K562 (cell line): ENCODE measurements at regions not wholly inside any gene's neighbourhood (a gene's known extent, or its start where the extent isn't known, plus 50 kb on each side); places are given as distances from the start of the nearest gene placed in this dataset.

Source experiments
- ATAC-seq: fragments of 200-7000 bp; cut with Tn5 transposase; 3 replicates; pipeline ENCODE4 v1.9.1; 2020; ENCODE audit warnings: moderate library complexity
- BruUV-seq: library from RNA; stranded (reverse); fragments of 400-500 nt; replicated peaks from 2 replicates; lab custom pipeline; 2021; lab: Mats Ljungman, UMichigan
- CTCF ChIA-PET: fragments of 300-600 bp; formaldehyde crosslinking; extraction: SDS; loops from one replicate; lab custom pipeline; 2021; ENCODE audit warnings: low intra/inter-chr PET ratio; lab: Yijun Ruan, JAX
- POLR2A ChIA-PET: fragments of 300-600, 350-650 bp; sonication (Branson Sonifier 250); formaldehyde crosslinking; extraction: SDS; loops from one replicate; lab custom pipeline; 2021; ENCODE audit warnings: antibody characterized with exemption, inconsistent platforms; lab: Yijun Ruan, JAX
- DNase-seq, 4 experiments: peaks; one replicate each; pipeline versions ENCODE4 v3.0.0 to v3.0.0-alpha.2; 2011 to 2018; ENCODE audit warnings: low spot score in 3 of 4, mixed read lengths in 3 of 4; ENCODE audit errors: extremely low read depth in 1 of 4
- FAIRE-seq: peaks from 2 replicates; lab custom pipeline; 2011; peaks lifted over from hg19 to GRCh38; lab: Jason Lieb, UNC
- H2AFZ ChIP-seq: 2 replicates; pipeline ENCODE4 v1.6.0; 2011; ENCODE audit warnings: low read depth, low read length, control low read depth, inconsistent platforms
- H3K27ac ChIP-seq: fragments of 200-600 bp; 3 replicates; pipeline ENCODE4 v1.8.0; 2011; ENCODE audit warnings: low read depth, mild to moderate bottlenecking, control low read depth, inconsistent platforms, low read length, moderate library complexity, mixed read lengths; ENCODE audit errors: extremely low read depth
- H3K27me3 ChIP-seq, 2 experiments: fragments of 300-600 bp in 1 of 2; 2 replicates in 1 of 2; 3 replicates in 1 of 2; pipeline versions ENCODE4 v1.6.0 to v1.8.0; 2011; ENCODE audit warnings: inconsistent platforms in 2 of 2, low read length in 2 of 2, mild to moderate bottlenecking in 1 of 2, mixed read lengths in 1 of 2, moderate library complexity in 1 of 2; ENCODE audit not compliant: control insufficient read depth in 2 of 2, insufficient read depth in 2 of 2
- H3K36me3 ChIP-seq: fragments of 300-600 bp; 3 replicates; pipeline ENCODE4 v1.8.0; 2011; ENCODE audit warnings: mild to moderate bottlenecking, low read length, inconsistent platforms; ENCODE audit not compliant: control insufficient read depth, insufficient read depth
- H3K4me1 ChIP-seq, 2 experiments: fragments of 200-600 bp in 1 of 2; replicated peaks in 1 of 2; 2 replicates in 1 of 2; 3 replicates in 1 of 2; pipeline versions ENCODE4 v1.5.1 to v1.8.0; 2011; ENCODE audit warnings: inconsistent platforms in 2 of 2, low read length in 2 of 2, mild to moderate bottlenecking in 1 of 2, mixed read lengths in 1 of 2, moderate library complexity in 1 of 2; ENCODE audit not compliant: control insufficient read depth in 2 of 2, insufficient read depth in 2 of 2
- H3K4me2 ChIP-seq: 2 replicates; pipeline ENCODE4 v1.6.1; 2011; ENCODE audit warnings: low read length, control low read depth, inconsistent platforms, mixed read lengths; ENCODE audit not compliant: insufficient read depth
- H3K4me3 ChIP-seq: fragments of 200-600 bp; sonication (generic), shearing (Covaris generic); 2 replicates; pipeline ENCODE4 v1.5.1; 2016; ENCODE audit warnings: control low read depth, inconsistent platforms
- H3K79me2 ChIP-seq: fragments of 200-600 bp; 3 replicates; pipeline ENCODE4 v1.8.0; 2011; ENCODE audit warnings: low read length, inconsistent platforms; ENCODE audit not compliant: control insufficient read depth, insufficient read depth
- H3K9ac ChIP-seq, 2 experiments: 2 replicates each; pipeline versions ENCODE4 v1.6.0 to v1.6.1; 2011; ENCODE audit warnings: low read depth in 2 of 2, low read length in 2 of 2, control low read depth in 1 of 2, inconsistent platforms in 1 of 2, mild to moderate bottlenecking in 1 of 2, mixed read lengths in 1 of 2; ENCODE audit not compliant: insufficient read depth in 1 of 2
- H3K9me1 ChIP-seq: one replicate; pipeline ENCODE4 v1.6.0; 2011; ENCODE audit warnings: inconsistent platforms, mild to moderate bottlenecking, low read length, moderate library complexity; ENCODE audit not compliant: control insufficient read depth, insufficient read depth
- H3K9me3 ChIP-seq: replicated peaks from 2 replicates; pipeline ENCODE4 v1.5.1; 2011; ENCODE audit warnings: low read depth, low read length, inconsistent platforms; ENCODE audit not compliant: control insufficient read depth, insufficient read depth
- H4K20me1 ChIP-seq: replicated peaks from 2 replicates; pipeline ENCODE4 v1.6.1; 2011; ENCODE audit warnings: low read length, inconsistent platforms, mixed read lengths; ENCODE audit not compliant: control insufficient read depth, insufficient read depth
- CBFB ChIP-seq: sonication (generic); formaldehyde crosslinking; IDR thresholded peaks from 2 replicates; pipeline ENCODE4 v1.4.0; 2020; ENCODE audit warnings: mild to moderate bottlenecking, missing genetic modification reagents
- ELF4 ChIP-seq: fragments of 450-650 bp; formaldehyde crosslinking; IDR thresholded peaks from 2 replicates; pipeline ENCODE4 v1.4.0; 2022; ENCODE audit warnings: missing genetic modification characterization
- GTF2A2 ChIP-seq: IDR thresholded peaks from 2 replicates; pipeline ENCODE4 v1.6.1; 2016; ENCODE audit warnings: mild to moderate bottlenecking, missing genetic modification characterization, missing compliant biosample characterization
- IFI16 ChIP-seq: fragments of 250-450 bp; sonication (Bioruptor Pico); IDR thresholded peaks from 2 replicates; pipeline ENCODE4 v2.1.2; 2022; ENCODE audit warnings: mild to moderate bottlenecking, inconsistent platforms
- NR2C1 ChIP-seq, 2 experiments: fragments of 450-650 bp; IDR thresholded peaks; 2 replicates each; pipeline ENCODE4 v1.6.1; 2017; ENCODE audit warnings: mild to moderate bottlenecking in 2 of 2, antibody characterized with exemption in 1 of 2, inconsistent platforms in 1 of 2, missing compliant biosample characterization in 1 of 2, missing genetic modification characterization in 1 of 2
- PCBP2 ChIP-seq: fragments of 200-400 bp; formaldehyde crosslinking; IDR thresholded peaks from 2 replicates; pipeline ENCODE4 v1.6.1; 2018; ENCODE audit warnings: low read length, low read depth, mild to moderate bottlenecking, moderate library complexity; ENCODE audit not compliant: poor library complexity, severe bottlenecking
- PTTG1 ChIP-seq: fragments of 450-650 bp; IDR thresholded peaks from 2 replicates; pipeline ENCODE4 v1.6.1; 2016; ENCODE audit warnings: low read depth, mild to moderate bottlenecking, missing genetic modification characterization, missing compliant biosample characterization
- SP1 ChIP-seq: sonication (generic); formaldehyde crosslinking; IDR thresholded peaks from 2 replicates; pipeline ENCODE4 v1.8.1; 2022; ENCODE audit warnings: mild to moderate bottlenecking, missing genetic modification reagents
- WGBS: fragments of 100-300 bp; shearing (Covaris generic); methylation state at CpG from one replicate; pipeline ENCODE4 v1.1.6; 2016; ENCODE audit warnings: low coverage, mixed read lengths; ENCODE audit not compliant: insufficient coverage; ENCODE audit errors: missing lambda C conversion rate; 5-methylcytosine and 5-hydroxymethylcytosine counted together
- in situ Hi-C: fragments of 300-500 bp; cut with MboI; formaldehyde crosslinking; loops from 4 replicates; pipeline ENCODE4 v1.15.0; 2018; ENCODE audit warnings: inconsistent platforms, mixed read lengths
- intact Hi-C: fragments of 100-400 bp; cut with micrococcal nuclease; formaldehyde crosslinking; loops from 2 replicates; pipeline ENCODE4 v1.14.2; 2022

DNA sequence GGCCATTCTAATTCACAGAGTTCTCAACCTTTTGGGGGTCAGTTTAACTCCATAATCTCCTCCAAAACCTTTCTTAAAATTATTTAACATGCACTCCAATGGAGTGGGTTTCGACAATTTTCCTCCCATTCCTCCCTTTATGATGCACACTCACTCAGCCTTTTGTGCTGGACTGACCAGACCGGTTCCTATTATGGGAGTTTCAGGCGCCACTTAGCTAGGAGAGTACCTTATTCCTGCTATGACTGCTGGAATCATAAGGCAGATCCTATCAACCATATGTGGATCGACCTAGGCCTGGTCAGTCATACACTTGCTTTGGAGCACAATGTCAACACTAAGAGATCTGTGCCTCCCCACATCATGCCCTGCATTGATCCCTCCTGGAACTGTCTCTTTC, 63.9 kb upstream of the MOCS1 start:
- in situ Hi-C loops (no loop called here), intact Hi-C loops (loop anchor here (10.0 kb wide), 1 partner anchor 167 kb away; no protein-coding TSS in a partner anchor)
- POLR2A ChIA-PET: no interaction called here
- H3K27ac ChIP-seq: peak overlapping the region; percentile 86; the same call in 2 of the 3 replicates
- H3K9ac ChIP-seq: no peak overlapping the region
- 13% methylated on average over 4 of the region's 4 CpGs for WGBS
- H4K20me1 ChIP-seq: no peaks in the 10 kb centered on the region
- H3K9me3 ChIP-seq: peaks cover 48% of the 10 kb centered on the region
- H3K4me3 ChIP-seq: no peak overlapping the region
- H2AFZ ChIP-seq: peak overlapping the region; percentile 18
- FAIRE-seq (no peak), ATAC-seq (no peak), DNase-seq (no peak)
- H3K9me1 ChIP-seq: no peaks in the 10 kb centered on the region
- BruUV-seq: no TSS peak
- no peaks in the 10 kb centered on the region for H3K36me3 ChIP-seq
- H3K4me2 ChIP-seq: no peak overlapping the region
- CTCF ChIA-PET: no interaction called here
- TF ChIP-seq PTTG1 (tag): peak; percentile 31
- peak; percentile 24; the same call in 1 of the 2 replicates for TF ChIP-seq ELF4 (CRISPR knock-in tag)
- no peak for TF ChIP-seq NR2C1 (IDR thresholded peaks at IDR 0.05)
- peak; percentile 20; the same call in 1 of the 2 replicates for TF ChIP-seq NR2C1 (tag; IDR thresholded peaks at IDR 0.05)
- TF ChIP-seq SP1 (CRISPR knock-in tag): no peak
- H3K27me3 ChIP-seq: no peaks in the 10 kb centered on the region
- H3K79me2 ChIP-seq: no peaks in the 10 kb centered on the region
- peaks cover 10 to 36% of the 10 kb centered on the region in 2 experiments; a peak in 4 of 5 replicates for H3K4me1 ChIP-seq

GRCh38 chr6:39997101-39997635, 62.9 kb upstream of the MOCS1 start:
- FAIRE-seq: no peak
- peaks cover 55% of the 10 kb centered on the region for H3K9me3 ChIP-seq

More at GRCh38 chr6:39997101-39997635, 62.9 kb upstream of the MOCS1 start:
- H4K20me1 ChIP-seq: no peaks in the 10 kb centered on the region
- no peaks in the 10 kb centered on the region for H3K9me1 ChIP-seq
- H3K27me3 ChIP-seq: no peaks in the 10 kb centered on the region
- TF ChIP-seq PCBP2 (no peak), IFI16 (CRISPR knock-in tag) (no peak), CBFB (no peak), GTF2A2 (tag) (no peak)
- in situ Hi-C loops: no loop called here
- peaks cover 10 to 44% of the 10 kb centered on the region in 2 experiments; a peak in 4 of 5 replicates for H3K4me1 ChIP-seq
- ChIA-PET POLR2A (no interaction called here), CTCF (interaction anchor here (0.6 kb wide), 1 partner anchor 312 kb away, joined by 3 read pairs; no protein-coding TSS in a partner anchor)
- H3K4me3 ChIP-seq: no peak overlapping the region
- no peak overlapping the region for H3K4me2 ChIP-seq
- no peak for ATAC-seq
- no peaks in the 10 kb centered on the region for H3K36me3 ChIP-seq
- H2AFZ ChIP-seq: no peak overlapping the region
- no peak for DNase-seq
- intact Hi-C loops: loop anchor here (10.0 kb wide), 1 partner anchor 168 kb away; no protein-coding TSS in a partner anchor
- BruUV-seq: no TSS peak
- no peaks in the 10 kb centered on the region for H3K79me2 ChIP-seq
- H3K9ac ChIP-seq: no peak overlapping the region
- 22% methylated on average over 8 of the region's 8 CpGs for whole genome bisulfite sequencing
- H3K27ac ChIP-seq: no peak overlapping the region
